ENCODE measurements at regions not wholly inside any gene's neighbourhood (a gene's known extent, or its start where the extent isn't known, plus 50 kb on each side); places are given as distances from the start of the nearest gene placed in this dataset.

GRCh38 chr3:68428495-68428894 lies 503.9 kb downstream of the TAFA4 start:
- DNase-seq (no peak), ATAC-seq (no peak)
- no peak overlapping the region for H3K4me3 ChIP-seq
- no peak overlapping the region for H3K27ac ChIP-seq
- intact Hi-C loops (cut with DNase I) = no loop called here
- no peaks in the 10 kb centered on the region for H3K4me1 ChIP-seq
- TF ChIP-seq CTCF (IDR thresholded peaks at IDR 0.05) = no peak
- H3K36me3 ChIP-seq = no peaks in the 10 kb centered on the region
- H3K27me3 ChIP-seq = no peaks in the 10 kb centered on the region
- no peaks in the 10 kb centered on the region for H3K9me3 ChIP-seq

GRCh38 chr3:68424796-68425460 lies 507.4 kb downstream of the TAFA4 start:
- no peaks in the 10 kb centered on the region for H3K27me3 ChIP-seq
- intact Hi-C loops (cut with DNase I) = no loop called here
- no peak for DNase-seq
- no peak overlapping the region for H3K27ac ChIP-seq
- no peak overlapping the region for H3K4me3 ChIP-seq
- TF ChIP-seq CTCF (IDR thresholded peaks at IDR 0.05) = no peak
- no peaks in the 10 kb centered on the region for H3K4me1 ChIP-seq
- ATAC-seq = no peak
- no peaks in the 10 kb centered on the region for H3K9me3 ChIP-seq
- no peaks in the 10 kb centered on the region for H3K36me3 ChIP-seq

GRCh38 chr3:68408626-68409025 lies 523.7 kb downstream of the TAFA4 start:
- H3K4me3 ChIP-seq = no peak overlapping the region
- no peak for DNase-seq
- no peaks in the 10 kb centered on the region for H3K4me1 ChIP-seq
- no peaks in the 10 kb centered on the region for H3K9me3 ChIP-seq
- no peak overlapping the region for H3K27ac ChIP-seq
- ATAC-seq = no peak
- H3K36me3 ChIP-seq = no peaks in the 10 kb centered on the region
- TF ChIP-seq CTCF (IDR thresholded peaks at IDR 0.05) = no peak
- H3K27me3 ChIP-seq = no peaks in the 10 kb centered on the region
- intact Hi-C loops (cut with DNase I) = no loop called here

GRCh38 chr3:68403741-68404140 lies 528.6 kb downstream of the TAFA4 start:
- DNase-seq (no peak), ATAC-seq (no peak)
- no peak overlapping the region for H3K27ac ChIP-seq
- TF ChIP-seq CTCF (IDR thresholded peaks at IDR 0.05) = no peak
- H3K4me3 ChIP-seq = no peak overlapping the region
- intact Hi-C loops (cut with DNase I) = no loop called here
- no peaks in the 10 kb centered on the region for H3K36me3 ChIP-seq
- H3K27me3 ChIP-seq = no peaks in the 10 kb centered on the region
- no peaks in the 10 kb centered on the region for H3K4me1 ChIP-seq
- H3K9me3 ChIP-seq = no peaks in the 10 kb centered on the region

- DNase-seq (no peak), ATAC-seq (no peak)
- no peak overlapping the region for H3K4me3 ChIP-seq
- H3K9me3 ChIP-seq = no peaks in the 10 kb centered on the region
- TF ChIP-seq CTCF (IDR thresholded peaks at IDR 0.05) = no peak
- no peaks in the 10 kb centered on the region for H3K27me3 ChIP-seq
- no peaks in the 10 kb centered on the region for H3K4me1 ChIP-seq
- no peak overlapping the region for H3K27ac ChIP-seq
- intact Hi-C loops (cut with DNase I) = no loop called here
- no peaks in the 10 kb centered on the region for H3K36me3 ChIP-seq
Observed at GRCh38 chr3:68402235-68402918, 530.0 kb downstream of the TAFA4 start.
